Neural progenitor cell (in vitro differentiated cells): ENCODE measurements at regions not wholly inside any gene's neighbourhood (a gene's known extent, or its start where the extent isn't known, plus 50 kb on each side); places are given as distances from the start of the nearest gene placed in this dataset.

Experiments used
- DNase-seq: peaks from one replicate; pipeline ENCODE4 v3.0.0-alpha.2; 2016; ENCODE audit warnings: low spot score
- H2AFZ ChIP-seq: fragments of 200-600 bp; sonication (generic); replicated peaks from 2 replicates; pipeline ENCODE4 v1.6.1; 2016; ENCODE audit warnings: antibody characterized with exemption
- H3F3A ChIP-seq: fragments of 200-600 bp; sonication (generic); 2 replicates; pipeline ENCODE4 v1.6.1; 2016; ENCODE audit warnings: antibody characterized with exemption, low read depth
- H3K27ac ChIP-seq: fragments of 200-600 bp; sonication (generic); 2 replicates; pipeline ENCODE4 v1.5.1; 2016; ENCODE audit warnings: mild to moderate bottlenecking
- H3K27me3 ChIP-seq: fragments of 200-600 bp; sonication (generic); 2 replicates; pipeline ENCODE4 v1.6.1; 2016; ENCODE audit warnings: mild to moderate bottlenecking, moderate library complexity
- H3K36me3 ChIP-seq: fragments of 200-600 bp; sonication (generic); 2 replicates; pipeline ENCODE4 v1.5.1; 2016
- H3K4me1 ChIP-seq: fragments of 200-600 bp; sonication (generic); 2 replicates; pipeline ENCODE4 v1.6.1; 2016; ENCODE audit warnings: mixed run types
- H3K4me2 ChIP-seq: fragments of 200-600 bp; sonication (generic); 2 replicates; pipeline ENCODE4 v1.6.1; 2016
- H3K4me3 ChIP-seq: fragments of 200-600 bp; sonication (generic); 2 replicates; pipeline ENCODE4 v1.5.1; 2016
- H3K79me2 ChIP-seq: fragments of 200-600 bp; sonication (generic); 2 replicates; pipeline ENCODE4 v1.6.1; 2016; ENCODE audit warnings: low read depth
- H3K9ac ChIP-seq: fragments of 200-600 bp; sonication (generic); 2 replicates; pipeline ENCODE4 v1.6.1; 2016
- H3K9me3 ChIP-seq: fragments of 200-600 bp; sonication (generic); 2 replicates; pipeline ENCODE4 v1.5.1; 2016; ENCODE audit warnings: low read depth
- H4K20me1 ChIP-seq: fragments of 200-600 bp; sonication (generic); 2 replicates; pipeline ENCODE4 v1.6.1; 2016; ENCODE audit warnings: low read depth
- H3K27ac Mint-ChIP-seq: 3 replicates; pipeline ENCODE4 v1.8.0; 2021; ENCODE audit warnings: mixed read lengths
- H3K27me3 Mint-ChIP-seq: 2 replicates; pipeline ENCODE4 v1.8.0; 2022; ENCODE audit warnings: low read depth, mild to moderate bottlenecking, inconsistent platforms, moderate library complexity, mixed read lengths; ENCODE audit not compliant: insufficient read depth
- H3K36me3 Mint-ChIP-seq: 3 replicates; pipeline ENCODE4 v1.8.0; 2021; ENCODE audit warnings: mixed read lengths
- H3K4me1 Mint-ChIP-seq: 3 replicates; pipeline ENCODE4 v1.8.0; 2021; ENCODE audit warnings: mixed read lengths
- H3K4me3 Mint-ChIP-seq: 3 replicates; pipeline ENCODE4 v1.8.0; 2021; ENCODE audit warnings: mild to moderate bottlenecking, moderate library complexity, mixed read lengths
- H3K9me3 Mint-ChIP-seq: 3 replicates; pipeline ENCODE4 v1.8.0; 2020; ENCODE audit warnings: mixed read lengths
- EZH2 ChIP-seq: fragments of 200-600 bp; sonication (generic); IDR thresholded peaks from 2 replicates; pipeline ENCODE4 v1.6.1; 2017; ENCODE audit warnings: antibody characterized with exemption, mild to moderate bottlenecking, moderate library complexity
- EZH2phosphoT487 ChIP-seq: fragments of 200-600 bp; sonication (generic); IDR thresholded peaks from 2 replicates; pipeline ENCODE4 v1.6.1; 2017; ENCODE audit warnings: antibody characterized with exemption
- TF ChIP-seq, protein P1 (sequence below): fragments of 200-600 bp; sonication (generic); IDR thresholded peaks from 2 replicates; pipeline ENCODE4 v1.5.1; 2017; ENCODE audit warnings: antibody characterized with exemption, mild to moderate bottlenecking

GRCh38 chr2:19120941-19121750, 237.3 kb downstream of the OSR1 start:
- no peak overlapping the region for H3K9ac ChIP-seq
- Mint-ChIP-seq H3K27me3 (peaks cover 2% of the 10 kb centered on the region), H3K36me3 (no peaks in the 10 kb centered on the region), H3K9me3 (peaks cover 8% of the 10 kb centered on the region), H3K4me3 (no peak overlapping the region), H3K4me1 (peaks cover 23% of the 10 kb centered on the region), H3K27ac (peak overlapping the region; percentile 39)
- H3K36me3 ChIP-seq: no peaks in the 10 kb centered on the region
- no peaks in the 10 kb centered on the region for H4K20me1 ChIP-seq
- no peaks in the 10 kb centered on the region for H3K79me2 ChIP-seq
- no peak overlapping the region for H3K27ac ChIP-seq
- no peaks in the 10 kb centered on the region for H3K27me3 ChIP-seq
- H2AFZ ChIP-seq: no peak overlapping the region
- DNase-seq: no peak
- no peak overlapping the region for H3K4me2 ChIP-seq
- H3F3A ChIP-seq: no peaks in the 10 kb centered on the region
- no peak overlapping the region for H3K4me3 ChIP-seq
- H3K9me3 ChIP-seq: no peaks in the 10 kb centered on the region
- TF ChIP-seq EZH2phosphoT487: no peak
- TF ChIP-seq, protein P1, sequence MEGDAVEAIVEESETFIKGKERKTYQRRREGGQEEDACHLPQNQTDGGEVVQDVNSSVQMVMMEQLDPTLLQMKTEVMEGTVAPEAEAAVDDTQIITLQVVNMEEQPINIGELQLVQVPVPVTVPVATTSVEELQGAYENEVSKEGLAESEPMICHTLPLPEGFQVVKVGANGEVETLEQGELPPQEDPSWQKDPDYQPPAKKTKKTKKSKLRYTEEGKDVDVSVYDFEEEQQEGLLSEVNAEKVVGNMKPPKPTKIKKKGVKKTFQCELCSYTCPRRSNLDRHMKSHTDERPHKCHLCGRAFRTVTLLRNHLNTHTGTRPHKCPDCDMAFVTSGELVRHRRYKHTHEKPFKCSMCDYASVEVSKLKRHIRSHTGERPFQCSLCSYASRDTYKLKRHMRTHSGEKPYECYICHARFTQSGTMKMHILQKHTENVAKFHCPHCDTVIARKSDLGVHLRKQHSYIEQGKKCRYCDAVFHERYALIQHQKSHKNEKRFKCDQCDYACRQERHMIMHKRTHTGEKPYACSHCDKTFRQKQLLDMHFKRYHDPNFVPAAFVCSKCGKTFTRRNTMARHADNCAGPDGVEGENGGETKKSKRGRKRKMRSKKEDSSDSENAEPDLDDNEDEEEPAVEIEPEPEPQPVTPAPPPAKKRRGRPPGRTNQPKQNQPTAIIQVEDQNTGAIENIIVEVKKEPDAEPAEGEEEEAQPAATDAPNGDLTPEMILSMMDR: no peak
- no peak for TF ChIP-seq EZH2
- peaks cover 21% of the 10 kb centered on the region for H3K4me1 ChIP-seq

DNA sequence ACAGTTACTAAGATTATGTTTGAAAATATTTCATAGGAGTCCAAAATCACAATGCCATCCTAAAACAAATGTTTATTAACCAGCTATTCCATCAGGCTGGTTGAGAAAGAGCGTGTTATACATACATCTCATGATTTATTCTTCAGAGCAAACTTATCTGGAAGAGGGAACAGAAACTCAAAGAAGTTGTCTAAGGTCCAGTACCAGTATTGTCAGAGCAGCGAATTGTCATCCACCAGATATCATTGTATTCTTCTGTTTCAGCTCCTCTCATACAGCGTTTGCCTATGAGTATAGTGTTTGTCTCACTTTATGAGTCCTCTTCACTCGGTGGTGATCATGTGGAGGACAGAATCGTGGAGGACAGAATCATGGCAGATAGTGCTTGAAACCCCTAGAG, 238.2 kb downstream of the OSR1 start:
- H3K9ac ChIP-seq: no peak overlapping the region
- H3K4me3 ChIP-seq: no peak overlapping the region
- H3K4me1 Mint-ChIP-seq: peaks cover 17% of the 10 kb centered on the region
- H3K36me3 ChIP-seq: no peaks in the 10 kb centered on the region
- H3K27ac ChIP-seq: no peak overlapping the region
- no peaks in the 10 kb centered on the region for H3F3A ChIP-seq
- TF ChIP-seq, protein P1: no peak
- TF ChIP-seq EZH2 (no peak), EZH2phosphoT487 (no peak)
- peaks cover 12% of the 10 kb centered on the region for H3K4me1 ChIP-seq
- H3K27me3 Mint-ChIP-seq: peaks cover 2% of the 10 kb centered on the region
- peaks cover 8% of the 10 kb centered on the region for H3K9me3 Mint-ChIP-seq
- no peaks in the 10 kb centered on the region for H3K36me3 Mint-ChIP-seq
- H3K79me2 ChIP-seq: no peaks in the 10 kb centered on the region
- DNase-seq: no peak
- no peaks in the 10 kb centered on the region for H3K27me3 ChIP-seq
- H2AFZ ChIP-seq: no peak overlapping the region
- no peaks in the 10 kb centered on the region for H3K9me3 ChIP-seq
- H3K27ac Mint-ChIP-seq: no peak overlapping the region
- no peak overlapping the region for H3K4me3 Mint-ChIP-seq
- no peaks in the 10 kb centered on the region for H4K20me1 ChIP-seq
- H3K4me2 ChIP-seq: no peak overlapping the region

DNA sequence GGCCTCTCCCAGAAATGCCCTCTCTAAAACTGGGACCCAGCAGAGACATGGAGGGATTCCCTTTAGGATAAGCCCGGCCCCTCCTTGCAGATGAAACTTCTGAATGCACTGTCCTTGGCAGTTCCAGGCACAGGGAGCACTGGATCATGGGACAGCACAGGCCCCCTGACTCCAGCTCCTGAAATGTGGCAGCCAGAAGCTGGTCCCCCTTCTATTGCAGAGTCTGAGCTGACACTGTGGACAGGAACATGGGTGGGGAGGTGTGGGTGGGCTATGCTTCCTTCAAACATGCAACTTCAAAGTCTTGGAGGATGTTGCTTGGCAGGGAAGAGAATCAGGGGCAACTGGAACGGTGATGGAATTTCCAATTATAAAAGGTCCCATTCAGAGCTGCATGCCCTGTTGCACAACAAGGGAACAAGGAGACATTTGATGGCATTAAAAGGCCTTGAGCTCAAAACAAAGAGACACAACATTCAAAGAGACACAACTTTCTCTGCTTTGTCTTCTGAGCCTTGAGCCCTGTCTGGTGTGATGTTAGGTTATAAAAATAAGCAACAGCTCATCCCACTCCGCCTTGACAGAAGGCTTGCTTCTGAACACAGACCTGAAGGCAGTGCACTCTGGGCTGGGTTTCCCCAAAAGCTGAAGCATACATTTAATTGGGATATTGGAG, 239.0 kb downstream of the OSR1 start:
- Histone ChIP-seq H3K27me3 (no peaks in the 10 kb centered on the region), H3K9me3 (no peaks in the 10 kb centered on the region), H2AFZ (no peak overlapping the region), H3K4me2 (no peak overlapping the region), H3K27ac (no peak overlapping the region), H3F3A (no peaks in the 10 kb centered on the region), H3K4me1 (peaks cover 7% of the 10 kb centered on the region), H3K79me2 (no peaks in the 10 kb centered on the region), H4K20me1 (no peaks in the 10 kb centered on the region), H3K9ac (no peak overlapping the region), H3K36me3 (no peaks in the 10 kb centered on the region), H3K4me3 (no peak overlapping the region)
- peak; percentile 33 for DNase-seq
- Mint-ChIP-seq H3K4me1 (peaks cover 17% of the 10 kb centered on the region), H3K27ac (peak overlapping the region; percentile 25), H3K36me3 (no peaks in the 10 kb centered on the region), H3K4me3 (no peak overlapping the region), H3K27me3 (peaks cover 2% of the 10 kb centered on the region), H3K9me3 (peaks cover 8% of the 10 kb centered on the region)
- TF ChIP-seq EZH2phosphoT487 (no peak), EZH2 (no peak)
- TF ChIP-seq, protein P1: no peak
